ENCODE measurements at regions not wholly inside any gene's neighbourhood (a gene's known extent, or its start where the extent isn't known, plus 50 kb on each side); places are given as distances from the start of the nearest gene placed in this dataset.

- no peak for DNase-seq
Measured at GRCh38 chr17:77722366-77722765, 236.1 kb upstream of the TNRC6C start.

- no peak for DNase-seq
Measured at GRCh38 chr17:77723071-77723908, 235.2 kb upstream of the TNRC6C start.

GRCh38 chr17:77723909-77724875 is 234.3 kb upstream of the TNRC6C start:
- DNase-seq: no peak

GRCh38 chr17:77724876-77725615 is 233.5 kb upstream of the TNRC6C start:
- DNase-seq: no peak

GRCh38 chr17:77725846-77726245 is 232.7 kb upstream of the TNRC6C start:
- no peak for DNase-seq

- DNase-seq: no peak
Measured at GRCh38 chr17:77726549-77727006, 231.9 kb upstream of the TNRC6C start.

- no peak for DNase-seq
Measured at GRCh38 chr17:77727037-77727615, 231.4 kb upstream of the TNRC6C start.

GRCh38 chr17:77728474-77728795 is 230.1 kb upstream of the TNRC6C start:
- DNase-seq: no peak

GRCh38 chr17:77728871-77729270 is 229.6 kb upstream of the TNRC6C start:
- no peak for DNase-seq

- no peak for DNase-seq
Measured at GRCh38 chr17:77729587-77729986, 228.9 kb upstream of the TNRC6C start.

- no peak for DNase-seq
Measured at GRCh38 chr17:77730376-77730775, 228.1 kb upstream of the TNRC6C start.

GRCh38 chr17:77733576-77734296 is 224.8 kb upstream of the TNRC6C start:
- DNase-seq: no peak

GRCh38 chr17:77734371-77735080 is 224.0 kb upstream of the TNRC6C start:
- DNase-seq: peak; percentile 59

GRCh38 chr17:77735081-77735565 is 223.4 kb upstream of the TNRC6C start:
- DNase-seq: peak; percentile 16

- DNase-seq: no peak
Measured at GRCh38 chr17:77735566-77736198, 222.8 kb upstream of the TNRC6C start.

GRCh38 chr17:77736199-77736585 is 222.3 kb upstream of the TNRC6C start:
- no peak for DNase-seq

GRCh38 chr17:77736721-77737120 is 221.8 kb upstream of the TNRC6C start:
- DNase-seq: no peak

- DNase-seq: no peak
Measured at GRCh38 chr17:77737442-77738265, 220.8 kb upstream of the TNRC6C start.

- no peak for DNase-seq
Measured at GRCh38 chr17:77738751-77739531, 219.6 kb upstream of the TNRC6C start.

Data from NCI-H226 (cell line).